HCT116 (cell line): ENCODE measurements at regions not wholly inside any gene's neighbourhood (a gene's known extent, or its start where the extent isn't known, plus 50 kb on each side); places are given as distances from the start of the nearest gene placed in this dataset.

ENCODE experiments used
- ATAC-seq: fragments of 200-7000 bp; cut with Tn5 transposase; 2 replicates; pipeline ENCODE4 v1.9.1; 2020; ENCODE audit warnings: mild to moderate bottlenecking, moderate library complexity
- BruUV-seq: library from RNA; stranded (reverse); fragments of 400-500 nt; replicated peaks from 2 replicates; lab custom pipeline; 2021; lab: Mats Ljungman, UMichigan
- CTCF ChIA-PET: fragments of 300-600 bp; sonication (Branson Sonifier 250); formaldehyde crosslinking; loops from one replicate; lab custom pipeline; 2021; ENCODE audit warnings: antibody characterized with exemption; lab: Charles Lee
- POLR2A ChIA-PET: fragments of 300-600, 350-600 bp; sonication (Branson Sonifier 250); formaldehyde crosslinking; loops from one replicate; lab custom pipeline; 2021; ENCODE audit warnings: antibody characterized with exemption; lab: Charles Lee
- RAD21 ChIA-PET, 2 experiments: fragments of 300-600 bp; sonication (Branson Sonifier 250); formaldehyde crosslinking; loops; one replicate each; lab custom pipeline; 2023; ENCODE audit warnings: low total read pairs in 2 of 2; ENCODE audit not compliant: uncharacterized antibody in 2 of 2, unreplicated experiment in 2 of 2, low non-redundant PET in 1 of 2; lab: Charles Lee
- DNase-seq: peaks from one replicate; pipeline ENCODE4 v3.0.0-alpha.2; 2010; ENCODE audit warnings: low read depth, low spot score
- H2AFZ ChIP-seq: fragments of 200-600 bp; shearing (Covaris generic), sonication (generic); 2 replicates; pipeline ENCODE4 v1.6.1; 2017; ENCODE audit warnings: low read depth, mixed run types, mixed read lengths, antibody characterized with exemption, low read length; ENCODE audit not compliant: poor library complexity, severe bottlenecking
- H3K27ac ChIP-seq: 2 replicates; pipeline ENCODE4 v1.5.1; 2012; ENCODE audit warnings: low read depth, low read length
- H3K27me3 ChIP-seq: fragments of 200-600 bp; sonication (generic); 2 replicates; pipeline ENCODE4 v1.6.1; 2016; ENCODE audit warnings: mixed run types, low read length, mixed read lengths; ENCODE audit not compliant: insufficient read depth
- H3K36me3 ChIP-seq, 2 experiments: fragments of 200-500 bp in 1 of 2; fragments of 200-600 bp in 1 of 2; sonication (Bioruptor generic) in 1 of 2; sonication (generic) in 1 of 2; 2 replicates each; pipeline versions ENCODE4 v1.5.1 to v1.6.1; 2014 to 2016; ENCODE audit warnings: low read length in 2 of 2, inconsistent platforms in 1 of 2, mixed read lengths in 1 of 2, mixed run types in 1 of 2; ENCODE audit not compliant: insufficient read depth in 2 of 2, control insufficient read depth in 1 of 2
- H3K4me1 ChIP-seq, 2 experiments: fragments of 200-600 bp in 1 of 2; sonication (generic) in 1 of 2; 2 replicates each; pipeline versions ENCODE4 v1.5.1 to v1.6.1; 2012 to 2017; ENCODE audit warnings: low read length in 2 of 2, inconsistent platforms in 1 of 2, mild to moderate bottlenecking in 1 of 2, mixed read lengths in 1 of 2, mixed run types in 1 of 2, moderate library complexity in 1 of 2; ENCODE audit not compliant: insufficient read depth in 2 of 2, control insufficient read depth in 1 of 2
- H3K4me2 ChIP-seq: fragments of 200-600 bp; sonication (generic); 2 replicates; pipeline ENCODE4 v1.6.1; 2017; ENCODE audit warnings: mixed run types, low read length, mixed read lengths
- H3K4me3 ChIP-seq, 2 experiments: fragments of 200-600 bp in 1 of 2; sonication (generic) in 1 of 2; replicated peaks in 1 of 2; 2 replicates each; pipeline ENCODE4 v1.5.1; 2011 to 2016; ENCODE audit warnings: low read length in 2 of 2, control low read depth in 1 of 2, low read depth in 1 of 2, mild to moderate bottlenecking in 1 of 2, mixed read lengths in 1 of 2, mixed run types in 1 of 2
- H3K79me2 ChIP-seq: fragments of 200-600 bp; sonication (generic); 2 replicates; pipeline ENCODE4 v1.6.1; 2017; ENCODE audit warnings: mild to moderate bottlenecking, mixed run types, low read length, moderate library complexity, mixed read lengths; ENCODE audit not compliant: insufficient read depth
- H3K9ac ChIP-seq: fragments of 200-600 bp; sonication (generic); 2 replicates; pipeline ENCODE4 v1.6.1; 2016; ENCODE audit warnings: low read length, mixed read lengths
- H3K9me2 ChIP-seq: fragments of 200-600 bp; sonication (generic), shearing (Covaris generic); 2 replicates; pipeline ENCODE4 v1.6.1; 2017; ENCODE audit warnings: mixed run types, mild to moderate bottlenecking, moderate library complexity; ENCODE audit not compliant: insufficient read depth
- H3K9me3 ChIP-seq, 2 experiments: fragments of 200-500 bp in 1 of 2; fragments of 200-600 bp in 1 of 2; sonication (Bioruptor generic) in 1 of 2; sonication (generic) in 1 of 2; 2 replicates each; pipeline ENCODE4 v1.6.1; 2014 to 2017; ENCODE audit warnings: low read length in 2 of 2, mixed read lengths in 2 of 2, inconsistent platforms in 1 of 2, low read depth in 1 of 2, mild to moderate bottlenecking in 1 of 2, mixed run types in 1 of 2, moderate library complexity in 1 of 2; ENCODE audit not compliant: control insufficient read depth in 1 of 2, insufficient read depth in 1 of 2
- H4K20me1 ChIP-seq: fragments of 200-600 bp; sonication (generic), shearing (Covaris generic); 2 replicates; pipeline ENCODE4 v1.6.1; 2017; ENCODE audit warnings: mixed run types, mild to moderate bottlenecking, moderate library complexity; ENCODE audit not compliant: insufficient read depth
- CBX3 ChIP-seq: IDR thresholded peaks from 2 replicates; pipeline ENCODE4 v1.6.1; 2012; ENCODE audit warnings: low read depth
- CEBPB ChIP-seq: IDR thresholded peaks from 2 replicates; pipeline ENCODE4 v1.6.1; 2012; ENCODE audit warnings: low read depth
- EZH2 ChIP-seq: fragments of 200-600 bp; sonication (generic); IDR thresholded peaks from 2 replicates; pipeline ENCODE4 v1.6.1; 2017; ENCODE audit warnings: antibody characterized with exemption, mixed run types
- EZH2phosphoT487 ChIP-seq: fragments of 200-600 bp; IDR thresholded peaks from 2 replicates; pipeline ENCODE4 v1.6.1; 2018; ENCODE audit warnings: antibody characterized with exemption, borderline replicate concordance
- JUND ChIP-seq: IDR thresholded peaks from 2 replicates; pipeline ENCODE4 v1.6.1; 2012
- POLR2A ChIP-seq: IDR thresholded peaks from 2 replicates; pipeline ENCODE4 v1.7.0; 2011; ENCODE audit warnings: borderline replicate concordance; ENCODE audit not compliant: insufficient read depth, insufficient read length; ENCODE audit errors: extremely low read depth
- RAD21 ChIP-seq: IDR thresholded peaks from 2 replicates; pipeline ENCODE4 v1.6.1; 2012; ENCODE audit warnings: low read depth, mild to moderate bottlenecking
- SIN3A ChIP-seq: IDR thresholded peaks from 2 replicates; pipeline ENCODE4 v1.6.1; 2012; ENCODE audit warnings: low read depth
- SRF ChIP-seq: IDR thresholded peaks from 2 replicates; pipeline ENCODE4 v1.6.1; 2012; ENCODE audit warnings: low read depth
- ZFX ChIP-seq: fragments of 450-650 bp; IDR thresholded peaks from 2 replicates; pipeline ENCODE4 v1.6.1; 2017
- ZNF274 ChIP-seq: fragments of 200-500 bp; sonication (Bioruptor generic); IDR thresholded peaks from 2 replicates; pipeline ENCODE4 v1.6.1; 2014; ENCODE audit warnings: mild to moderate bottlenecking, low read depth, low read length, inconsistent platforms
- intact Hi-C: fragments of 100-400 bp; cut with micrococcal nuclease; formaldehyde crosslinking; loops from 2 replicates; pipeline ENCODE4 v1.10.0; 2022
- TF ChIP-seq, protein P1 (sequence below): IDR thresholded peaks from 2 replicates; pipeline ENCODE4 v1.6.1; 2012
- TF ChIP-seq, protein P2 (sequence below), 3 experiments: fragments of 200-600 bp in 1 of 3; sonication (generic) in 1 of 3; IDR thresholded peaks in 2 of 3; conservative IDR thresholded peaks in 1 of 3; 2 replicates each; pipeline ENCODE4 v1.5.1; 2012 to 2017; ENCODE audit warnings: low read depth in 2 of 3, low read length in 2 of 3, antibody characterized with exemption in 1 of 3, borderline replicate concordance in 1 of 3, control low read depth in 1 of 3, mild to moderate bottlenecking in 1 of 3, mixed read lengths in 1 of 3, mixed run types in 1 of 3, moderate library complexity in 1 of 3; ENCODE audit not compliant: insufficient read depth in 1 of 3
- TF ChIP-seq, protein P3 (sequence below): IDR thresholded peaks from 2 replicates; pipeline ENCODE4 v1.6.1; 2012

DNA sequence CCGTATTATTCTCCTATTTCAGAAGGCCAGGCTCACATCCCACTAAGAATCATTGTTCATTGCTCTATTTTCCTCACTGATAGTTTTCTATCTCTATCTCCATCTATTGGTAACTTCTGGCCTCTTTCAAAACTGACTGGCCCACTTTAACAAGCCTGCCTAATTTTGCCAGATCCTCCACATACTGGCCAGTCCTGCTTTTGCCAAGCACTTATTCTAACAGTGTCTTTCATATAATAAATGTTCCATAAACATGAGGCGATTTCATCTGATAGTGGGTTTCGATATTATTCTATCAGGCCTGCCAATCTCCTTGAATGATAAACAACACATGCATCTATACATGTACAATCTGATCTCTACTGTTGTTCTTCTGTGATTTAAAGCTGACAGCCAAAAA is 125.9 kb upstream of the KCNH7 start (continued):
- TF ChIP-seq, protein P1, sequence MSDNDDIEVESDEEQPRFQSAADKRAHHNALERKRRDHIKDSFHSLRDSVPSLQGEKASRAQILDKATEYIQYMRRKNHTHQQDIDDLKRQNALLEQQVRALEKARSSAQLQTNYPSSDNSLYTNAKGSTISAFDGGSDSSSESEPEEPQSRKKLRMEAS = no peak
- TF ChIP-seq CBX3 (no peak), SIN3A (no peak), ZNF274 (no peak), ZFX (no peak), POLR2A (no peak), SRF (no peak), RAD21 (no peak), EZH2phosphoT487 (no peak)
- TF ChIP-seq, protein P2, sequence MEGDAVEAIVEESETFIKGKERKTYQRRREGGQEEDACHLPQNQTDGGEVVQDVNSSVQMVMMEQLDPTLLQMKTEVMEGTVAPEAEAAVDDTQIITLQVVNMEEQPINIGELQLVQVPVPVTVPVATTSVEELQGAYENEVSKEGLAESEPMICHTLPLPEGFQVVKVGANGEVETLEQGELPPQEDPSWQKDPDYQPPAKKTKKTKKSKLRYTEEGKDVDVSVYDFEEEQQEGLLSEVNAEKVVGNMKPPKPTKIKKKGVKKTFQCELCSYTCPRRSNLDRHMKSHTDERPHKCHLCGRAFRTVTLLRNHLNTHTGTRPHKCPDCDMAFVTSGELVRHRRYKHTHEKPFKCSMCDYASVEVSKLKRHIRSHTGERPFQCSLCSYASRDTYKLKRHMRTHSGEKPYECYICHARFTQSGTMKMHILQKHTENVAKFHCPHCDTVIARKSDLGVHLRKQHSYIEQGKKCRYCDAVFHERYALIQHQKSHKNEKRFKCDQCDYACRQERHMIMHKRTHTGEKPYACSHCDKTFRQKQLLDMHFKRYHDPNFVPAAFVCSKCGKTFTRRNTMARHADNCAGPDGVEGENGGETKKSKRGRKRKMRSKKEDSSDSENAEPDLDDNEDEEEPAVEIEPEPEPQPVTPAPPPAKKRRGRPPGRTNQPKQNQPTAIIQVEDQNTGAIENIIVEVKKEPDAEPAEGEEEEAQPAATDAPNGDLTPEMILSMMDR (IDR thresholded peaks at IDR 0.05 in 2 of 3, conservative IDR thresholded peaks at IDR 0.05 in 1 of 3; ENCODE audit: borderline replicate concordance in 1 of 3, insufficient read depth in 1 of 3, low read depth in 2 of 3, low read length in 2 of 3) = no peak
- TF ChIP-seq, all 23 proteins: peak for 0

DNA sequence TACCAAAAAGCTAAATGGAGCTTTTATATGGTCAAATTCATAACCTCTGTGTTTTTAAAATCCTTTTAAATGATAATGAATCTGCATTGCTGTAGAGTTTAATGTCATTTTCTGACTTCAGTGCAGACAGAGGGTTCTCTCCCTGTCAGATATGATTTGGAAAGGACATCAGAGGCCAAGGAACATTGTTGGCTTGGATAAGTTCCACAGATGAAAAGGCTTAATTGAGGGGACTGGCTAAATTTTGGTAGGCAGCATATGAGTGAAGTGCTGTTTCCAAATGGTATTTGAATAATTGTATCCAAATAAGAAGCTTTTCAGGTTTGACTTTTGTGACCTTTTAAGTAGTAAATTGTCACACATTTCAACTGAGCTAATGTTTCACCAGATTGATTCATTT is 124.6 kb upstream of the KCNH7 start:
- no peak overlapping the region for H3K9ac ChIP-seq
- H3K4me1 ChIP-seq = no peaks in the 10 kb centered on the region
- intact Hi-C loops = no loop called here
- H3K27me3 ChIP-seq = no peaks in the 10 kb centered on the region
- POLR2A ChIA-PET = no interaction called here
- RAD21 ChIA-PET = no interaction called here
- H3K27ac ChIP-seq = no peak overlapping the region
- no peaks in the 10 kb centered on the region for H3K36me3 ChIP-seq
- no peaks in the 10 kb centered on the region for H3K9me3 ChIP-seq
- H3K9me2 ChIP-seq = no peaks in the 10 kb centered on the region
- H3K4me2 ChIP-seq = no peak overlapping the region
- ATAC-seq = no peak
- DNase-seq = no peak
- no peak for TF ChIP-seq CBX3
- no peak for TF ChIP-seq JUND
- TF ChIP-seq EZH2 = no peak
- no peak for TF ChIP-seq CEBPB
- TF ChIP-seq, protein P3, sequence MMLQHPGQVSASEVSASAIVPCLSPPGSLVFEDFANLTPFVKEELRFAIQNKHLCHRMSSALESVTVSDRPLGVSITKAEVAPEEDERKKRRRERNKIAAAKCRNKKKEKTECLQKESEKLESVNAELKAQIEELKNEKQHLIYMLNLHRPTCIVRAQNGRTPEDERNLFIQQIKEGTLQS = no peak
- no peak for TF ChIP-seq SIN3A
- H3K79me2 ChIP-seq = no peaks in the 10 kb centered on the region
- no peak overlapping the region for H3K4me3 ChIP-seq
- no peak overlapping the region for H2AFZ ChIP-seq
- no peaks in the 10 kb centered on the region for H4K20me1 ChIP-seq
- BruUV-seq = no TSS peak
- CTCF ChIA-PET = no interaction called here
